Fibroblast of the aortic adventitia (primary cell): ENCODE measurements at regions not wholly inside any gene's neighbourhood (a gene's known extent, or its start where the extent isn't known, plus 50 kb on each side); places are given as distances from the start of the nearest gene placed in this dataset.

Experiments
- DNase-seq: peaks from one replicate; pipeline ENCODE4 v3.0.0-alpha.2; 2010; ENCODE audit warnings: low read depth
- H3K4me3 ChIP-seq: 2 replicates; pipeline ENCODE4 v1.5.1; 2011; ENCODE audit warnings: low read depth, mild to moderate bottlenecking, control low read depth, low read length, moderate library complexity
- CTCF ChIP-seq: IDR thresholded peaks from 2 replicates; pipeline ENCODE4 v1.5.1; 2011; ENCODE audit warnings: mild to moderate bottlenecking, low read length, control low read depth, inconsistent platforms; ENCODE audit not compliant: insufficient read depth

- no peak for TF ChIP-seq CTCF
- H3K4me3 ChIP-seq = no peak overlapping the region
- no peak for DNase-seq
Observed at GRCh38 chr6:126738641-126739040, 379.8 kb upstream of the RSPO3 start.

GRCh38 chr6:126743076-126743475, 375.4 kb upstream of the RSPO3 start:
- no peak for DNase-seq
- no peak overlapping the region for H3K4me3 ChIP-seq
- no peak for TF ChIP-seq CTCF

- DNase-seq = peak; percentile 88
- H3K4me3 ChIP-seq = no peak overlapping the region
- no peak for TF ChIP-seq CTCF
Observed at GRCh38 chr6:126747728-126748540, 370.5 kb upstream of the RSPO3 start.

GRCh38 chr6:126753606-126754005, 364.9 kb upstream of the RSPO3 start:
- no peak for TF ChIP-seq CTCF
- H3K4me3 ChIP-seq = no peak overlapping the region
- DNase-seq = peak; percentile 90

- no peak for TF ChIP-seq CTCF
- H3K4me3 ChIP-seq = no peak overlapping the region
- DNase-seq = peak; percentile 44
Observed at GRCh38 chr6:126761854-126762253, 356.6 kb upstream of the RSPO3 start.

GRCh38 chr6:126764104-126764503, 354.4 kb upstream of the RSPO3 start:
- DNase-seq = peak; percentile 41
- TF ChIP-seq CTCF = no peak
- H3K4me3 ChIP-seq = no peak overlapping the region

- DNase-seq = no peak
- no peak for TF ChIP-seq CTCF
Observed at GRCh38 chr6:126764671-126765070, 353.8 kb upstream of the RSPO3 start.

More at GRCh38 chr6:126764671-126765070, 353.8 kb upstream of the RSPO3 start:
- H3K4me3 ChIP-seq = no peak overlapping the region
